ENCODE measurements at regions not wholly inside any gene's neighbourhood (a gene's known extent, or its start where the extent isn't known, plus 50 kb on each side); places are given as distances from the start of the nearest gene placed in this dataset.
"Not testable (repeated sequence)": the region's sequence is repeated elsewhere in the genome, so short reads cannot be mapped to it uniquely, and the experiment has no call there.

DNA sequence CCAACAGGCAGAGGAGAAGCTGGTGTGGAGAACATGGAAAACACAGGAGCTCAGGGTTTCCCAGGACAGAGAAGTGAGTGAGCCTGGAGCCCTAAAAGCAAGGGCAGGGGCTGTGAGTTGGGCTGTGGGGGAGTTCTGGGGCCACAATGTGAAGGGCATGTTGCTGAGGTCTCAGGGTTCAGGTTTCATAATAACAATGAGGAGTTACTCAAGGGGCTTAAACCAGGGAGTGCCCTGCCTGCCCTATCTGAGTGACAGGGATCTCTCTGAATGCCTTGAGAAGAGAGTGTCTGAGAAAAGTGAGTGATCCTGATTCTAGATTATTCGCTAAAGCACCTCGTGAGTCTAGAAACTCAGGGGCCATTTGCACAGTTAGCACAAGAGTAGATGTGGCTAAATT lies 129.6 kb downstream of the VPREB1 start:
- no peak for DNase-seq

GRCh38 chr22:22374579-22374978 lies 130.0 kb downstream of the VPREB1 start:
- DNase-seq = no peak

DNA sequence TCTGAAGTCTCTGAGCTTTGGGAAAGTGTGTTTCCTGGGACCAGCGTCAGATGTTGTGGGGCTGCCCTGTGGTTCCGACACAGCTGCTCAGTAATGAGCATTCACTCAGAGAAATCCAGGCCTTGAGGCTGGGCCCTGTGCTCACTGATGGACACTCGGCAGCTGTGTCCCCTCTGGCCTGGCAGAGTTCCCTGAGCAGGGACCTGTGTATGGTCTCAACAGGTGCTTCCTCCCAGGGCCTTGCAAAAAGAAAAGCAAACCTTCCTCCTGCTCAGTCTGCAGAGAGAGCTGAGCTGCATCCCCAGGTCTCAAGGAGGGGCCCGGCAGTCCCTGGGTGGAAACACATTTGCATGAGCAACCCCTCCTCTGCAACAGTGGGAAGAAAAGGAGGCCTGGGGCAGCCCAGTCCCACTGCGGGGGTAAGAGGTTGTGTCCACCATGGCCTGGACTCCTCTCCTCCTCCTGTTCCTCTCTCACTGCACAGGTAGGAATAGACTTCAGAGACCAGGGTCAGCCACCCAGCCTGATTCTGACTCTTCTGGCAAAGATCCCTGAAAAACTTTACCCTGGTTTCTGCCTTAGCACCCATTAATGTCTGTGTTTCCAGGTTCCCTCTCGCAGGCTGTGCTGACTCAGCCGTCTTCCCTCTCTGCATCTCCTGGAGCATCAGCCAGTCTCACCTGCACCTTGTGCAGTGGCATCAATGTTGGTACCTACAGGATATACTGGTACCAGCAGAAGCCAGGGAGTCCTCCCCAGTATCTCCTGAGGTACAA lies 131.2 kb downstream of the VPREB1 start:
- no peak for DNase-seq

DNA sequence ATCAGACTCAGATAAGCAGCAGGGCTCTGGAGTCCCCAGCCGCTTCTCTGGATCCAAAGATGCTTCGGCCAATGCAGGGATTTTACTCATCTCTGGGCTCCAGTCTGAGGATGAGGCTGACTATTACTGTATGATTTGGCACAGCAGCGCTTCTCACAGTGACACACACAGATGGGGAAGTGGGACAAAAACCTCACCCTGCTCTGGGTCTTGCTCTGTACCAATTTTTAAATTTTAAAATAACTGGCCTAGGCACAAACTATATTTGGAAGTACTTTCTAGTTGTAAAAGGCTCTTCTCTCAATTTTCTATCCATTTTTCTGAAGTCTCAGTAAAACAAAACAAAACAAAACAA lies 131.7 kb downstream of the VPREB1 start:
- DNase-seq = no peak

- DNase-seq = not testable (repeated sequence)
Observed at GRCh38 chr22:22376884-22377283, 131.7 kb downstream of the ZNF280B start.

- no peak for DNase-seq
Observed at GRCh38 chr22:22377335-22377734, 131.2 kb downstream of the ZNF280B start.

DNA sequence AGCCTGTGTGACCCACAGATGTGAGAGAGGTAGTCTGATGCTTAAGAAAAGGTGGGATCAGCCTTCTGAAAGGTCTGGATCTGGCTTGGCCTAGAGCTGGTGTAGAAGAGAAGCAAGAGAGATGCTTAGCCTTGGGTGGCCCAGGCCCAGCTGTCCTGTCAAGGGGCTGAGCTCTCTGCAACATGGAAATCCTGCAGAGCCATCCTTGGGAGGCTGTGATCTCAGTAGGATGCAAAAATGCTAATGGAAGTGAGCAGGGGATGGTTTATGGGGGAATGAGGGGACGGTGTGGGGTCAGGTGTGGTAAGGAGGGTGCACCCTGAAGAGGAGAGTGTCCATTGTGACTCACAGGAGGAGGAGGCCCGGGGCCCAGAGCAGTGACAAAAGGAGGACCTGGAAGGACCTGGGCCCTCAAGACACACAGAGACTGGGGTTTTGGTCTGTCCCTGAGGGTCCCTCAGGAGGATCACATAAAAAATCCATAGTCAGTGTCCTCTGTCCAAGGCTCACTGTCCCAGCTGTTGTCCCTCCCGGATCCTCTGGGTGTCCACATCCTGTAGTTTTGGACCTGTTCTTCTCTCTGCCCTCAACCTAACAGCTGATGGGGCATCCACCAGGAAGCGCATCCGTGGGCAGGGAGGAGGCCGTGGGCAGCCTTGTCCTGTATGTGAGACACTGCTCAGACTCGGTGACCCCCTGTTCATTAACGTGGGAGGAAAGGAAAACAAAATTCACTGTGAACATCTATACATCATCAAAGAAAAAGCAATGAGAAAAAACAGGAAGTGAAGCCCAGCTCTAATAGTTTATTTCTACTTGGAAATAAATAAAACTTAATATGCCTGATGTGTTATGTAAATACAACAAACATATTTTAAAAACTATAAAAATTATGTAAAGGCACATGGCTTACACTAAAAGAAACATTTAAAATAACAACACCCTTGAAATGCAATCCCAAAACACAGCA lies 129.8 kb downstream of the ZNF280B start:
- DNase-seq = no peak

GRCh38 chr22:22380098-22381030 lies 128.2 kb downstream of the ZNF280B start:
- DNase-seq = no peak

DNA sequence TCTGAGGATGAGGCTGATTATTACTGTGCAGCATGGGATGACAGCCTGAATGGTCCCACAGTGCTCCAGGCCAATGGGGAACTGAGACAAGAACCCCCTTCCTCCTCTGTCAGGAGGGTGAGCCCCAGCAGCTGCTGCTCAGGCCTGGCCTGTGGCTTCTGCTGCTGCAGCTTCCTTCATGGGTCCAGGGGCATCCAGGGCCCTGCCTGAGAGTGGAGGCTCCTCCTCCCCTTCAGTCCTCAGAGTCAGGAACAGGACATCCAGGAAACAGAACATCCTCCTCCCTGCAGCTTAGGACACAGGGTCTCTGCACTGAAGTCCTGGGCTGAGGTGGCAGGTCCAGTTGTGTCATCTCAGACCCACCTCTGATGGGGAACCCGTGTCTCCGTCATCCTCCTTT lies 127.2 kb downstream of the ZNF280B start:
- not testable (repeated sequence) for DNase-seq

GRCh38 chr22:22384267-22384666 lies 124.3 kb downstream of the ZNF280B start:
- DNase-seq = no peak

- DNase-seq = no peak
Observed at GRCh38 chr22:22384668-22385244, 123.8 kb downstream of the ZNF280B start.

- no peak for DNase-seq
Observed at GRCh38 chr22:22386602-22387385, 121.7 kb downstream of the ZNF280B start.

- no peak for DNase-seq
Observed at GRCh38 chr22:22387386-22387736, 121.2 kb downstream of the ZNF280B start.

DNA sequence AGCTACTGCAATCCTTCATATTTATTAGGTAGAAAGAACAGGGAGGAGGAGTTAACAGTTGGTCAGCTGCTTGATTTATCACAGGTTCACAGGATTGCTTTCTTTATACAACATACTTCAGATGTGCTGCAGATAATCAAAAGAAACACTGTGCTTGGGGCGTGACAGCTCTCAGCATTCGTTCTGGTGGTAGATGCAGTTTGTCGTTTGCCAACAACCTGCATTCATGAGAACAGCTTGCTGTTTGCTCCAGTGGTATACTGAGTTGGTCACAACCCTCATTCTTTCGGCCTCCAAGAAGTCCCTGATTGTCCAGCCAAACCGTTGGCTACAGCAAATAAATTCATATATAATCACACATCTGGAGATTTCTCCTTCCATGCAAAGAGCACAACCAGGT lies 120.5 kb downstream of the ZNF280B start:
- no peak for DNase-seq

DNA sequence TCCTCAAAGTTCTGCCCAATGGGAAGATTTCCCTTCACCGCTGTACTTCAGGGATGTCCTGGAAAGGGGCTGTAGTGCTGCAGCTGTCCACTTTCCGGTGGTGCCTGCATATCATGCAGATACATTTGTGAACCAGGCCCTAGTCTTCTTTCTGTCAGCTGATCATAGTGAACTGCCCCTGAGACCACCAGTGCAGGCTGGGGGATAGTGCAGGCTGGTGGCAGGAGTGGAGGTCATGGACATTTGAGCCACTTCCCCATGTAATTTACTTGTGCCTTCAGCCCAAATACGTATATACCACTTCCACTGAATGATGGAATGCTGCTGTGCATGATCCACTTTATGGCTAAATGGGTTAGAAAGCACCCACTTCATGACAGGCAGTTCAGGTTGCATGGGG lies 120.0 kb downstream of the ZNF280B start:
- DNase-seq = no peak

DNA sequence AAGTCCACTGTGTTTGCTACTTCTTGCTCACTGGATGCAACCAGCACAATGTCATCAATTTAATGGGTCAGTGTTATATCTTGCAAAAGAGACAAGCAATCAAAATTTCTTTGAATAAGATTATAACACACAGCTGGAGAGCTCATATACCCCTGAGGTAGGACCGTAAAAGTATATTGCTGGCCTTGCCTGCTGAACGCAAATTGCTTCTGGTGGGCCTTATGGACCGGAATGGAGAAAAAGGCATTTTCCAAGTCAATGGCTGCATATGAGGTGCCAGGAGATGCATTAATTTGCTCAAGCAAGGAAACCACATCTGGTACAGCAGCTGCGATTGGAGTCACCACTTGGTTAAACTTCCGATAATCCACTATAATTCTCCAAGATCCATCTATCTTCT lies 119.1 kb downstream of the ZNF280B start:
- DNase-seq = no peak

- DNase-seq = no peak
Observed at GRCh38 chr22:22390989-22391388, 117.6 kb downstream of the ZNF280B start.

DNA sequence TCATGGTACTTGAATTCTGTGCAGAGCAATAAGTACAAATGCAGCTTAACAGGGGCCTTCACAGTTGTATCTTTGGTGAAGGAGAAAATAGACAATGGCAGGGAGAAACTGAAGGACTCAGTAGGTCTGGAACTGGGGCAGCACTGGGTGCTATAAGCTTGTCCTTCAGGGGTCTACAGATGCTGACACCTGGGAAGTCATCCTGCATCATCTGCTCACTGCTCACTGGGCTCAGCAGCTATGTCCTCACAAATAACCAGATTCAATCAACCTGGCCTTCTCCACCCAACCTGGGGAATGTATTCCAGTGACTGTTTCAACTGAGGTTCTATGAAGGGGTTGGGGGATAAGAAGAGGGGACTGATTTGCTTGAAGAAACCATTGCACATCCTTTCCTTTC lies 117.0 kb downstream of the ZNF280B start:
- no peak for DNase-seq

- no peak for DNase-seq
Observed at GRCh38 chr22:22392131-22392530, 116.4 kb downstream of the ZNF280B start.

GRCh38 chr22:22394591-22394990 lies 114.0 kb downstream of the ZNF280B start:
- DNase-seq = no peak

DNA sequence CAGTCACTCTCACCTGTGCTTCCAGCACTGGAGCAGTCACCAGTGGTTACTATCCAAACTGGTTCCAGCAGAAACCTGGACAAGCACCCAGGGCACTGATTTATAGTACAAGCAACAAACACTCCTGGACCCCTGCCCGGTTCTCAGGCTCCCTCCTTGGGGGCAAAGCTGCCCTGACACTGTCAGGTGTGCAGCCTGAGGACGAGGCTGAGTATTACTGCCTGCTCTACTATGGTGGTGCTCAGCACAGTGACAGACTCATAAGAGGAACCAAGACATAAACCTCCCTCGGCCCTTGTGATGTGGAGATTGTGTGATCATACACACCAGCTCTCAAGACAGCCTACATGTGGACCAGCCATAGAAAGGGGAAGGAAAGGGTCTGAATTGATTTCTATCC lies 113.3 kb downstream of the ZNF280B start:
- DNase-seq = no peak

GRCh38 chr22:22396741-22397291 lies 111.7 kb downstream of the ZNF280B start:
- no peak for DNase-seq

Data from 8988T (cell line).